RPMI7951 (cell line): ENCODE measurements at regions not wholly inside any gene's neighbourhood (a gene's known extent, or its start where the extent isn't known, plus 50 kb on each side); places are given as distances from the start of the nearest gene placed in this dataset.
A peak's percentile ranks its signal among the peaks of the same experiment; 100 is the strongest.

Source experiments
- DNase-seq: peaks from one replicate; pipeline ENCODE4 v3.0.0-alpha.2; 2012; ENCODE audit warnings: low read depth

DNA sequence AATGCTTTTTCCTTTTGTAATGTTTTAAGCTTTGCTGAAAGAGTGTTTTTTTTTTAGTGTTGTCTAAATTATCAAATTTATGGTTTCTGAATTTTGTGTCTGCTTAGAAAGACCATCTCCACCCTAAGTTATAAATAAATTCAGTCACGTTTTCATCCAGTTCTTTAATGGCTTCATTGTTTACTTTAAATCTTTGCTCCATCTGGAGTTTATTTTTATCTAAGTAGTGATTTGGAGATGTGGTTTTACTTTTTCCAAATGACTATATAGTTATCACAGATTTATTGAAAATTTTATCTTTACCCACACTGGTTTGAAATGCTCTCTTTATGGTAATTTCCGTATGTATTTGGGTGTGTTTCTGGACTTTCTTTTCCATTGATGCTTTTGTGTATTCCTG, 577.2 kb upstream of the ZNF608 start:
- DNase-seq, result peak; percentile 21

GRCh38 chr5:125325488-125326149, 579.2 kb upstream of the ZNF608 start:
- no peak for DNase-seq

GRCh38 chr5:125326150-125326510, 579.7 kb upstream of the ZNF608 start:
- DNase-seq, result peak; percentile 91

DNA sequence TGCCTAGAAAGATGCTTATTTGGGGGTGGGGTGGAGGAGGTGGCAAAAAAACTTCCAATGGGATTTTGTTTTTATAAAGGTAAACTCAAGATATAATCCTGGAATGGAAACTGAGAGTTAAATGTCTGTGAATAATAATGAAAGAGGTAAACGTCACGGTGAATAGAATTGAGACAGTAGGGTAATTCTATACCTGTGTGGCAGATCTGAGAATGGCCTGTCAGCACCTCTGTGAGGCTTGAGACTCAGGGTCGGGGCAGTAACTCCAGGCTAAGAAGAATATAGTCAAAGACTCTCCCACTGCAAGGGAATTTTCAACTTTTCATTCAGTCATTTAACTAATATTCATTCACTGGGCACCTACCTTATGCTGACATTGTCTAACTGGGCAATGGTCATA, 581.2 kb upstream of the ZNF608 start:
- DNase-seq, result no peak

DNA sequence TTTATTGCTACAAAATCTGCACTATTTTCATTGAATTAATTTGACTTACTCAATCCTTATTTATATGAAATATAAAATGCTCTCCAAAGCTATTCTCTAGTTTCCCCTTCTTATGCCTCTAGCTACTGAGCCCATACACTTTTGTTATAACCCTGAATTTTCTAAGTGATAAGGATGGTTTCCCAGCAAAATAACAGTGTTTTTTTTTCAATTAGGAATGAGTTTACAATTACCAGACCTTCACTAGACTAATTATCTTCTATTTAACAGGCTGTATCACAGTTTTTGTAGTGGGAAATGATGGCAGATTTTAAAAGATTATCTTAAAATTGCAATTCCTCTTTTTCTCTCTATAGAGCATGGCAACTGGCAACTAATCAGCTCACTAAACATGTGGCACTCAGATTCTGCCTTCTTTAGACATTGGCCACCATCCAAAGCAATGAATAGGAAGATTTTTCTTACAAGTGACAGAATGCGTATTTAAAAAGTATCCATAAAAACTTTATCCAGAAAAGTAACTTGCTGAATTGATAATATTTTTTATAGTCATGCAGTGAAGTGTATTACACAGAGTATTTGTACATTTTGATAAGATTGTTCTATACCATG, 585.7 kb upstream of the ZNF608 start:
- no peak for DNase-seq

GRCh38 chr5:125333416-125333815, 587.0 kb upstream of the ZNF608 start:
- DNase-seq, result no peak

- no peak for DNase-seq
Observed at GRCh38 chr5:125336401-125336800, 590.0 kb upstream of the ZNF608 start.

DNA sequence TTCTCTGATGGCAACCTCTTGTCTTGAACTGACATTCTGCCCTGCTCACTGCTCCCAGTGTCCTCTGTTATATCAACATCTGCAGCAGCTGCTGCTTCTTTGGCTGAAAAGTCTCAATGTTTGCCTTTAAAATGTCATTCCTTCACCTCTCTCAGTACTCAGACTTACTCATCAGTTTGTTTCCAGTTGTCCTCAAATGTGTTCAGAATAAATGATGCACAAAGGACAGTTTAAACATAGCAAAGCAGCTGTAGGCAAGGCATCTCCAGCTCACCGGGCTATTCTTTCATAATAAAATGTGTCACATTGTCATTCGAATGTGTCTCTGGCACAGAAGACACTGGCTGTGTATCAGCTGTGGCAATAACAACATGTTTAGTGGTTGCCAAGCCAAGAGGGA, 590.9 kb upstream of the ZNF608 start:
- DNase-seq, result no peak

- no peak for DNase-seq
Observed at GRCh38 chr5:125338440-125339174, 592.2 kb upstream of the ZNF608 start.

- no peak for DNase-seq
Observed at GRCh38 chr5:125341436-125341835, 595.0 kb upstream of the ZNF608 start.

- no peak for DNase-seq
Observed at GRCh38 chr5:125343015-125343414, 596.6 kb upstream of the ZNF608 start.

GRCh38 chr5:125346316-125346715, 599.9 kb upstream of the ZNF608 start:
- no peak for DNase-seq

DNA sequence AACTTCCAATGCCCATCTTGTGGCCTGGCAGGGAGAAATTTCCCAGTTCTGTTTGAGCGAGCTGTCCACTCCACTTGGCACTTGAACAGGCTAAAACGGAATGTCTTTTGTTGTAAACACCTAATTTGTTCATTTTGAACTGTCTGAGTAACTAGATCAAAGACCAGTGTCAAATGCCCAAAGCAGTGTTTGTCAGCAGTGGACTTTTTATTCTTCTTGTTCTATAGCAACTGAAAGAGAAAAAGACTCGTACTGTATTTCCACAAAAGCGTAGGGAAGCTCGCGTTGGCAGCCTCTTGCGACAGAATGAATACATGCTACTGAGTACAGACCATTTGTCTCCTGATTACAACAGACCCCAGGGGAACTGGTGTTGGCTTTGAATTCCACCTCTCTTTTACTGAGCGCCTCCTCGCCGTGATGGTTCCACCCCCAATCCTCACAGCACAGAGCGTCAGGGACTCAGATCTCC, 601.8 kb upstream of the ZNF608 start:
- peak; percentile 59 for DNase-seq

DNA sequence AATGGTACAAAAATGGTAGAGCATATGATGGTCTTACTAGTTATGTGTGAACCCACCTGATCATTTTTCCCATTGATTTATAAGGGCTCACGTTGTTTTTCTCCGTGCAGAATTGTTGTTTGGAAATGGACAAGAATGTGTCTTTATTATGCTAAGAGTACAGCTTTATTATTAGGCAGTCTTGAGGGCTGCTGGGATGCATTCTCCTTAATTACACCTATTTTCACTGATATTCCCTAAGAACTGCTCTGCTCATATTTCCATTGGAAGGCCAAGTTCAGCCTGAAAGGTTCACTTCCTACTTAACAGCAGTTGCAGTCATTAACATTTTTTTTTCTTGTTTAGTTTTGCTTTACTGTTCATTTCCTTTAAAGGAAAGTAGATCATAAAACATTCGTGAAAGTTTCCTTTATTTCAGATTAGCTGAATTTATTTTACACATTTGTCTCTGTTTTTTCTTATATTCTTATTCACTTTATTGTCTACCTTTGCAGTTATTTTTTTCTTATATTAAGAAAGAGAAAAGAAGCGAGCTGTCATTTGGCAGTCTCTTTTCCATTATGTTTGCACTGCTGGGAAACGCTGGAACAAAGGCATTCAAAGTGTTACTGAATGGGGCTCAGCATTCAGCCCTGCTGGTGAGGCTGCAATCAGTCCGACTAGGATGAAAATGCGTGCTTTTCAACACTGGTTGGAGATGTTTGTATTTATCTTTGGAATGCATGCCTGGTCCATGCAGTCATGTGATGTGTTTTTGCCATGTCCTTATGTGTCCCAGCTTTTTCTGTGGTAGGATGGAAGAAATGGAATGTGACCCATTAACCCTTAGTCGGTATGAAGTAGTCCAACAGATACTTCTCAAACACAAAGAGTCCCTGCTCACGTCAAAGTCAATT, 602.7 kb upstream of the ZNF608 start:
- peak; percentile 70 for DNase-seq

DNA sequence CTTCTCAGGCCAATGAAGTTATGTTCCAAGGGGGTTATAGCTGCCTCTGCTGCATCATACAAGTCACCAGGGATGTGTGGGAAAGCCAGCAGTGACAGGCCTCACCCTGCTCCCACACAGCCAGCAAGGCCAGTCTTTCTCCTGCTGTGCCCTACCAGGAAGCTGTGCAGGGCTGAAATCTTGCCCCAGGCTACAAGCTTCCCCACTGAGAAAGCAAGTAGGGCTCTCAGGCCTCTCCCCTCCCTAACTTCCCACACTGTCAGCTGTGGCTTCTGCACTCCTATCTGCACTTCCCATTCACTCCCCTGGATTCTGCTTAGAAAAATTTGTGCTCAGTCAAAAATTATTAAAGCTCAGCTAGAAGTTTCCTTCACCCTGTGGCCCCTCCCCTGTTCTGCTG, 611.2 kb upstream of the ZNF608 start:
- peak; percentile 73 for DNase-seq

DNA sequence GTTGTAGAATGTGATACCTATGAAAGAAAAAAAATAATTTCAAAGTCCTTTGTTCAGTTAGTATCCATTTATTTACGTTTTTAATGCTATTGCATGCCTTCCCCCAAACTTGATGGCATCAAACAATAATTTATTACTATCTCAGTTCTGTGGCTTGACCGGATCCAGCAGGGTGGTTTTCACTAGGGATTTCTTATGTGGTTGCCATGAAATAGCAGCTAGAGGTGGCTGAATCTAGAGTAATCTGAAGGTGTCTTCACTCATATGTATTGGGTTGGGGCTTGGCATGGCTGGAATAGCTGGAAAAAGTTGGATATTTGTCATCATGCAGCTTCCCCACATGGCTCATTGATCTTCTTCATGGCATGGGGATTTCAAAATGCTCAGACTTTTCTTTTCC, 619.3 kb upstream of the ZNF608 start:
- DNase-seq, result no peak

- peak; percentile 17 for DNase-seq
Observed at GRCh38 chr5:125367702-125368101, 621.3 kb upstream of the ZNF608 start.

DNA sequence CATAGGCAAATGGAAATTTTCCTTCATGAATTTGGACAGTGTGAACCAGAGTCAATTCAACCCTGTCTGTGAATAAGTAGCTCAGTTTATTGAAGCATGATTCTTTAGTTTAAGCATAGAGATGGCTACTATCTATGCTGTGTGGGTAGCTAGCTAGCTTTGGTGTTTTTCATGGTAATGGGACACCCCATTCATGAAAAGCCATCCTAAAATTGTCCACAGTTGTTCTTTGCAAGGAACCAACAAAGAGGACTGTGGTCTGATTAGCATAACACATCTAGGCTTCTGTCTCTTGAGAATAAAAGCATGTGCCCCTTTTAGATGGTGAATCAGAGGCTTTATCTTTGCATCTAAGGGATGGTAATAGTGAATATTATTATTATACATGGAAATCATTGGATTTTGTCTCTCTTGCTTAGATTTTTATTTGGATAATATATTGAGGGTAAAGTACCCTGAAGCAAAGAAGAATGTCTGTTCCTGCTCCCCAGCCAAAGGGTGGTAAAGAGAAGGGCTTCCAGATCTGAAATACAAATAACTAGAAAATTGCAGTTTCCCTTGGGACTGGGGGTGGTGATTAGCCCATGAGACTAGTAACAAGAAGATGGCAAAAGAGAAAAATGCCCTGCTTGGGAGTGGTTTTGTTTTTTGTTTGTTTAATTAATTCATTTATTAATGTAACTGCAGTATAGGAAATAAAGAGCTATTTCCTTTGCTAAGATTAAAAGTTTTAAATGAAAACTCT, 624.2 kb upstream of the ZNF608 start:
- DNase-seq, result no peak

GRCh38 chr5:125372694-125373631, 626.5 kb upstream of the ZNF608 start:
- DNase-seq, result peak; percentile 72

- no peak for DNase-seq
Observed at GRCh38 chr5:125375143-125375542, 628.7 kb upstream of the ZNF608 start.
